Bronchial epithelial cell (primary cell): ENCODE measurements at regions not wholly inside any gene's neighbourhood (a gene's known extent, or its start where the extent isn't known, plus 50 kb on each side); places are given as distances from the start of the nearest gene placed in this dataset.
A peak's percentile ranks its signal among the peaks of the same experiment; 100 is the strongest.

Experiments
- DNase-seq: peaks from one replicate; pipeline ENCODE4 v3.0.0-alpha.2; 2010; ENCODE audit warnings: low read depth
- FAIRE-seq: peaks from 2 replicates; lab custom pipeline; 2011; peaks lifted over from hg19 to GRCh38; lab: Jason Lieb, UNC
- H3K27me3 ChIP-seq: 2 replicates; pipeline ENCODE4 v1.5.1; 2011; ENCODE audit warnings: low read length; ENCODE audit not compliant: control insufficient read depth, insufficient read depth
- H3K36me3 ChIP-seq: 2 replicates; pipeline ENCODE4 v1.5.1; 2011; ENCODE audit warnings: low read length; ENCODE audit not compliant: control insufficient read depth, insufficient read depth
- H3K4me3 ChIP-seq: 2 replicates; pipeline ENCODE4 v1.5.1; 2011; ENCODE audit warnings: mild to moderate bottlenecking, low read depth, low read length, control low read depth
- CTCF ChIP-seq: IDR thresholded peaks from 2 replicates; pipeline ENCODE4 v1.5.1; 2011; ENCODE audit warnings: mild to moderate bottlenecking, moderate library complexity, low read length, control low read depth, inconsistent platforms; ENCODE audit not compliant: insufficient read depth, severe bottlenecking

GRCh38 chr12:115657081-115658013 is 620.1 kb downstream of the MED13L start:
- DNase-seq (peak; percentile 66), FAIRE-seq (no peak)
- Histone ChIP-seq H3K36me3 (no peaks in the 10 kb centered on the region), H3K27me3 (no peaks in the 10 kb centered on the region), H3K4me3 (no peak overlapping the region)
- TF ChIP-seq CTCF = no peak

DNA sequence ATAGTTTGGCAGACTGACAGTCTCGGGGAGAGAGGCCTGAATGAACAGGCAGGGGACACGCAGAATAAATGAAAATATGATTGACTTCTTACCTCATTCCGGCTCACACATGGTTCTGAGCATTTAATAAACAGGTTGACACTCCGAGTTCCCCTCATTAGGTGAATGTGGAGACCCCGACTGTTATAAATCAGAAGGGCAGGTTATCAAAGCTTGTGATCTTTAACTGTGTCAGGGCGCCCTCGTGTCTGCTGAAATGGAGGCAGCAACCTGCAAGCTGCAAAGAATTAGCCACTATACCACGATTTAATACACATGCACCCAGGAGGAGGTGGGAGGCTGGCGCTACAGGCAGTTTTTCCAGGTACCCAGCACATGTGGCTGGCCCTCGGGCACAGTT is 627.5 kb downstream of the MED13L start:
- no peak for DNase-seq

DNA sequence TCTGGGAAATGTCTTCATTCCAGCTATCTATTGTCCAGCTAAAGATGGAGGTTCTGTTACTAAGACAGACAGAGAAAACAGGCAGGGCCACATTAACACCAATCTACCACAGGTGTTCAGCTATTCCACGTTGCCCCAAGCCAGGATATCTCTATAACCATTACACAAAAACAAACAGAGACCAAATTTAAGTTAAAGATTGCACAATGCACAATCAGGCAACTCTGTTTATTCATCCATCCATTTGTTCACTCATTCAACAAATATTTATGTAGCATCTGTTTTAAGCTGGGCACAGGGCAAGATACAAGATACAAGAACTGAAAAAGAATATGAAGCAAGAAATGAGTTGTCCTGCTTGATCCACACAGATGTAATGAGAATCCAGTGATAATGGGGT is 629.0 kb downstream of the MED13L start:
- H3K36me3 ChIP-seq = no peaks in the 10 kb centered on the region
- H3K4me3 ChIP-seq = no peak overlapping the region
- no peaks in the 10 kb centered on the region for H3K27me3 ChIP-seq
- no peak for FAIRE-seq
- no peak for TF ChIP-seq CTCF
- DNase-seq = peak; percentile 38

More for the DNA sequence above, 627.5 kb downstream of the MED13L start:
- Histone ChIP-seq H3K27me3 (no peaks in the 10 kb centered on the region), H3K4me3 (no peak overlapping the region), H3K36me3 (no peaks in the 10 kb centered on the region)
- no peak for TF ChIP-seq CTCF
- no peak for FAIRE-seq

DNA sequence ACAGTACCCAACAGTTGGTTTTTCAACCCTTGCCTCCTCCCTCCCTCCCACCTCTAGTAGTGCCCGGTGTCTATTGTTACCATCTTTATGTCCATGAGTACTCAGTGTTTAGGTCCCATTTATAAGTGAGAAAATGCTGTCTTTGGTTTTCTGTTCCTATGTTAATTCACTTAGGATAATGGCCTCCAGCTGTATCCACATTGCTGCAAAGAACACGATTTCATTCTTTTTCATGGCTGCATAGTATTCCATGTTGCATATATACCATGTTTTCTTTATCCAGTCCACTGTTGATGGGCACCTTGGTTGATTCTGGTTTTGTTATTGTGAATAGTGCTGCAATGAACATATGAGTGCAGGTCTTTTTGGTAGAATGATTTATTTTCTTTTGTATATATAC is 631.3 kb downstream of the MED13L start:
- DNase-seq = no peak
- no peaks in the 10 kb centered on the region for H3K36me3 ChIP-seq
- no peak overlapping the region for H3K4me3 ChIP-seq
- no peak for TF ChIP-seq CTCF
- FAIRE-seq = no peak
- H3K27me3 ChIP-seq = no peaks in the 10 kb centered on the region

- no peaks in the 10 kb centered on the region for H3K27me3 ChIP-seq
- no peak for TF ChIP-seq CTCF
- no peak for FAIRE-seq
- H3K4me3 ChIP-seq = no peak overlapping the region
- H3K36me3 ChIP-seq = no peaks in the 10 kb centered on the region
- DNase-seq = peak; percentile 29
These were observed 636.6 kb downstream of the MED13L start for GRCh38 chr12:115640929-115641328.
